Adrenal gland (tissue), 9 donors: ENCODE measurements at regions not wholly inside any gene's neighbourhood (a gene's known extent, or its start where the extent isn't known, plus 50 kb on each side); places are given as distances from the start of the nearest gene placed in this dataset.

Experiments
- DNase-seq, 7 donors: peaks; one replicate each; pipeline ENCODE4 v3.0.0-alpha.2; 2019 to 2020
- H3K27ac ChIP-seq, 5 donors: fragments of 200-600 bp; sonication (generic) in 4 of 5; 1 replicate in 3 of 5; 2 replicates in 2 of 5; pipeline versions ENCODE4 v1.5.1 to v1.8.0; 2016 to 2020; ENCODE audit warnings: mild to moderate bottlenecking in 1 of 5
- H3K27me3 ChIP-seq: fragments of 200-600 bp; 2 replicates; pipeline ENCODE4 v1.8.0; 2021
- H3K36me3 ChIP-seq, 2 donors: fragments of 200-600 bp; replicated peaks in 1 of 2; 1 replicate in 1 of 2; 2 replicates in 1 of 2; pipeline versions ENCODE4 v1.5.1 to v1.8.0; 2018 to 2022
- H3K4me1 ChIP-seq, 2 donors: fragments of 200-600 bp; replicated peaks in 1 of 2; 1 replicate in 1 of 2; 2 replicates in 1 of 2; pipeline versions ENCODE4 v1.5.1 to v1.8.0; 2018 to 2021
- H3K4me3 ChIP-seq, 4 donors: fragments of 200-600 bp; sonication (generic) in 3 of 4; one replicate each; pipeline ENCODE4 v1.5.1; 2016 to 2018
- H3K9me3 ChIP-seq, 3 donors: fragments of 200-600 bp; sonication (generic) in 1 of 3; replicated peaks in 1 of 3; 1 replicate in 2 of 3; 2 replicates in 1 of 3; pipeline versions ENCODE4 v1.5.1 to v1.8.0; 2016 to 2021
- CTCF ChIP-seq, 6 experiments: fragments of 450-650 bp in 4 of 6; fragments of 200-600 bp in 2 of 6; sonication (generic) in 1 of 6; IDR thresholded peaks; 1 replicate in 5 of 6; 2 replicates in 1 of 6; pipeline versions ENCODE4 v1.5.1 to v1.8.0; 2016 to 2021; ENCODE audit warnings: antibody characterized with exemption in 6 of 6, mild to moderate bottlenecking in 2 of 6, moderate library complexity in 1 of 6
- POLR2A ChIP-seq, 2 donors: fragments of 450-650 bp; IDR thresholded peaks; one replicate each; pipeline ENCODE4 v1.6.1; 2017; ENCODE audit warnings: antibody characterized with exemption in 2 of 2, mild to moderate bottlenecking in 2 of 2, moderate library complexity in 1 of 2
- WGBS, 4 donors: extraction: QIAGEN DNeasy Blood & Tissue Kit in 2 of 4; methylation state at CpG; one replicate each; pipeline versions ENCODE4 v1.1.5 to v1.1.7; 2013 to 2017; 5-methylcytosine and 5-hydroxymethylcytosine counted together
- intact Hi-C, 2 donors: fragments of 100-400 bp; cut with DNase I; formaldehyde crosslinking; loops; one replicate each; pipeline versions ENCODE4 v1.14.1 to v1.15.0; 2022 to 2023
- donor health status: healthy with polysubstance abuse.
- donor health status: Bipolar disorder and iron deficiency.
- donor health status: DM: yes; HTN: yes; CAD: no.
- donor health status: DM: no; HTN: no; CAD: no.
- donor health status: DM: no; HTN: no; CAD: no.

DNA sequence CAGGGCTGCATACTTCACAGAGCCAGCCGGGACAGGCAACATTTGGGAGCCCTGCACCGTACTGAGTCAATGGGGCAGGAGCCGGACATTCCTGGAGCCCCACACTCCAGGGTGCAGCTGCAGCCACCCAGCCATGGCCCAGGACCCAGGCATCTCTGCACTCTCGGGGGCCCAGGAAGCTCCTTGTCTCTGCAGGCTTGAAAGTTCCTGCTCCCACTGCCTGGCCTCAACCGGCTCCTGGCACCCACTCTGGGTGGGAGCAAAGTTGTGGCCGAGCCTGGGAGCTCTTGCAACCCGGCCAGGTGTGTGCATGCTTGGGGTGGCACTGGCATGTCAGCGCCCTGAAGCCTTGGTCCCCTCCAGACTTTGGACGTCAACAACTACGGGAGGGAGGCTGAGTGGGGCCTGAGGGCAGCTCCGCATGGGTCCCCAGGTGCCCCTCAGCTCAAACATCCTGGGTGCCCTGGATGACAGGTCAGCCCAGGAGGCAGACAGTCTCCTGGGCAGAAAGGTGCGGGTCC, 833.5 kb upstream of the CADM2 start:
- 87 to 91% (median 90%) methylated on average over 8 to 12 of the region's 12 CpGs for WGBS, 4 donors
- H3K36me3 ChIP-seq, result no peaks in the 10 kb centered on the region
- H3K27me3 ChIP-seq, result no peaks in the 10 kb centered on the region
- no peak overlapping the region for H3K4me3 ChIP-seq
- no peak for DNase-seq
- TF ChIP-seq CTCF (IDR thresholded peaks at IDR 0.05), result no peak
- TF ChIP-seq POLR2A (IDR thresholded peaks at IDR 0.05), result no peak
- intact Hi-C loops, result no loop called here
- H3K9me3 ChIP-seq, result no peaks in the 10 kb centered on the region
- H3K4me1 ChIP-seq, result no peaks in the 10 kb centered on the region
- no peak overlapping the region for H3K27ac ChIP-seq

DNA sequence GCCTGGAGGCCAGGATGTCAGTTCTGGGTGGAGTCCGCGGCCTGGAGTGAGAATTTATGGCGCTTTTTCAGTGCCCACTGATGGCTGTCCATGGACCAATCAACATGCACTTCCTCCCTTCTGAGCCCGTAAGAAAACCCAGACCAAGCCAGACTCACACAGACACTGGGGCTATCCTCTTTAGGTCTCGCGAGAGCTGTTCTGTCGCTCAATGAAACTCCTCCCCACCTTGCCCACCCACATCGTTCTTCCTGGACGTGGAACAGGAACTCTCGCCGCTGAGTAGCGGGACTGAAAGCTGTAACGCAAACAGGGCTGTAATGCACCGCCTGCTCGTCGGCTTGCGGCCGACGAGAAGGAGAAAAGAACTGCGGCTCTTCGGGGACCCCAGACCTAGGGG, 833.0 kb upstream of the CADM2 start:
- Histone ChIP-seq H3K4me1 (no peaks in the 10 kb centered on the region), H3K36me3 (no peaks in the 10 kb centered on the region), H3K27ac (no peak overlapping the region), H3K9me3 (no peaks in the 10 kb centered on the region), H3K27me3 (no peaks in the 10 kb centered on the region), H3K4me3 (no peak overlapping the region)
- TF ChIP-seq POLR2A (IDR thresholded peaks at IDR 0.05) (no peak), CTCF (IDR thresholded peaks at IDR 0.05) (no peak)
- no peak for DNase-seq
- WGBS, 4 donors, result 92 to 96% (median 95%) methylated on average over 19 to 21 of the region's 21 CpGs
- intact Hi-C loops, result no loop called here

- no peak overlapping the region for H3K27ac ChIP-seq
- no peaks in the 10 kb centered on the region for H3K36me3 ChIP-seq
- H3K9me3 ChIP-seq, result no peaks in the 10 kb centered on the region
- H3K27me3 ChIP-seq, result no peaks in the 10 kb centered on the region
- H3K4me3 ChIP-seq, result no peak overlapping the region
- intact Hi-C loops, result no loop called here
- WGBS, 4 donors, result 91 to 97% (median 94%) methylated on average over 13 to 16 of the region's 16 CpGs
- no peaks in the 10 kb centered on the region for H3K4me1 ChIP-seq
- no peak for DNase-seq
- TF ChIP-seq POLR2A (IDR thresholded peaks at IDR 0.05) (no peak), CTCF (IDR thresholded peaks at IDR 0.05) (no peak)
These were observed 832.6 kb upstream of the CADM2 start for GRCh38 chr3:84126160-84126559.

- H3K27ac ChIP-seq, result no peak overlapping the region
- intact Hi-C loops, result no loop called here
- DNase-seq, result no peak
- no peaks in the 10 kb centered on the region for H3K27me3 ChIP-seq
- H3K4me1 ChIP-seq, result no peaks in the 10 kb centered on the region
- H3K9me3 ChIP-seq, result no peaks in the 10 kb centered on the region
- 58 to 69% (median 65%) methylated on average over 2 of the region's 2 CpGs for WGBS, 4 donors
- H3K36me3 ChIP-seq, result no peaks in the 10 kb centered on the region
- H3K4me3 ChIP-seq, result no peak overlapping the region
- TF ChIP-seq POLR2A (IDR thresholded peaks at IDR 0.05) (no peak), CTCF (IDR thresholded peaks at IDR 0.05) (no peak)
These were observed 830.8 kb upstream of the CADM2 start for GRCh38 chr3:84128024-84128423.
